HG02938 (cell line): ENCODE measurements at regions not wholly inside any gene's neighbourhood (a gene's known extent, or its start where the extent isn't known, plus 50 kb on each side); places are given as distances from the start of the nearest gene placed in this dataset.

Source experiments
- ATAC-seq: cut with Tn5 transposase; IDR thresholded peaks from one replicate; pipeline ENCODE4 v1.9.1; 2021; ENCODE audit warnings: mild to moderate bottlenecking, moderate library complexity; ENCODE audit not compliant: unreplicated experiment

- ATAC-seq, result no peak
Measured at GRCh38 chr3:25130724-25131520, 297.1 kb upstream of the RARB start.

DNA sequence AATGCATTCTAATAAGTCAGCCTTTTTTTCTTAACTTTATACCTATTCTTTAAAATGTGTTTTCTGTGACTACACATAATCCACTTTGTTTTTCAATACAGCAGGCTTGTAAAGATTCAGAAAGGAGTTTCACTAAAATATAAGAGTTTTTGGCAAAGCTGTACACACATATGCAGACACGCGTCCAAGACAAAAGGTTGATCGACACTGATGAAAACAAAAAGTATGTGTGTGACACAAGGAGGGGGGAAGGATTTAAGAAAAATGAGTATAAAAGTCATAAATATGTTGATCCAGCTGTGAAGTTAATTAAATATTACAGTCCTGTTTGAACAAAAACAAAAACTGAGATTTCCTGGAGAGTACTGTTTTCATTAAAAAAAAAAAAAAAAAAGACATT is 294.5 kb upstream of the RARB start:
- no peak for ATAC-seq

- ATAC-seq, result no peak
Measured at GRCh38 chr3:25137606-25138005, 290.5 kb upstream of the RARB start.

- ATAC-seq, result no peak
Measured at GRCh38 chr3:25139267-25139666, 288.8 kb upstream of the RARB start.

- no peak for ATAC-seq
Measured at GRCh38 chr3:25142609-25143355, 285.3 kb upstream of the RARB start.

DNA sequence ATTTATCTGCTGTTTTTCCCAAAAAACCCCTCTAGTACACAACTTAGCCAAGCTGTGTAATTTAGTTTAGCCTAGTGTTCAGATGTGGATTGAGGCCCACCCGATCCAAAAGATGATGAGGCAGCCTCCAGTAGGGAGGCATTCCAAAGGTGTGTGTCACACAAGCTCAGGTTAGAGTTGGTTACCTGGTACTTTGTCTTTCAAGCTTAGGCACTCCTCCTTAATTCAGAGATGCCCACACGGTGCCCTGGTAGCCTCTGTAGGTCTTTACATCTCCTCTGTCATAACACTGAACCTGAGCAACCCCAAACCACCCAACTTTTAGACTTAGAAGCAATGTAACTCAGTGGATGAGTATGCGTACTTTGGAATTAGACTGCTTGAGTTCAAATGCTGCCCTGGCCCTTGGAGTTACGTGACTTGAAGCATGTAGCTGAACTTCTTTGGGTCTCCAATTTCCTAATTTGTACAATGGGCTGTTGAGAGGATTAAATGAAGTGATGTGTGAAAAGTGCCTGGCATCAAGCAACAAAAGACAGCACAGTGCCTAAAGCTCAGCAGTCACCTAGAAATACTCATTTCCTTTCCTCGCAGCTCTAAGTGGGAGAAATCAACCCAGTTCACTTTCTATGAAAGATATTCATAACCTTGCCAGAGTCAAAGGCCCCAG is 284.6 kb upstream of the RARB start:
- ATAC-seq, result no peak

DNA sequence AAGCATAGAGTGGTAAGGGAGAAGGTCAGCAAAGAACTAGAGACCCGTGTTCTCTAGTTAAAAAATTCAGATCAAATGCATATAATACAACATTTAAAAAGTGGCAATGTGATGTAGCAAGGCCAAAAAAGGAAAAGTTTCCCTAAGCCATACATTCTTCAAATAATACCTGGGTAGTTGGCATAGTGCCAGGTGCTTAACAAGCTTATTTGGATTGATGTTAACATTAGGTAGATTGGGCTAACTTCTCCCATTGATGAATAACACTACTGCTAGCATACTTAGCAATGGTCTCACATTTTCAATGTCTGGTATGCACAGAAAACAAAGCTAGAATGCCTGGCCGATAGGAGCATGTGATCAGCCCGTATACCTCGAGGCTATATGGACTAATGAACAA is 283.6 kb upstream of the RARB start:
- ATAC-seq, result no peak

DNA sequence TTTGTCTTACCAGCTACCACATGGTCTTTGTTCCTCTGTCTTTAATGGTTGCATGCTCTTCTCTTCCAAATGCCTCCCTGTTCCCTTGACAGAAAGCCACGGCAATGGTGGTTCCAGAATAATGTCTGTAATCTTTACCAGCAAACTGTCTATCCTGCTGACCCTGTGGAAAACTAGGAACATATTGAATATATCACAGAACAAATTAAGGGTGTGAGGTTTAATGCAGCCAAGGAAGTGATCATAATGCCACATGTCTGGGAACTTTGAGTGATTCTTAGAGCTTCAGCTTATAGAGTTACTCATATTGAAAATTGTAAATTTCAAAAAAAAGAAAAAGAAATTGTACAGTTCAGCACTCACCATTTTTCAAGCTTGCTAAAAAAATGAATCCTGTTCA is 282.9 kb upstream of the RARB start:
- ATAC-seq, result no peak

GRCh38 chr3:25150199-25150598 is 277.9 kb upstream of the RARB start:
- no peak for ATAC-seq

DNA sequence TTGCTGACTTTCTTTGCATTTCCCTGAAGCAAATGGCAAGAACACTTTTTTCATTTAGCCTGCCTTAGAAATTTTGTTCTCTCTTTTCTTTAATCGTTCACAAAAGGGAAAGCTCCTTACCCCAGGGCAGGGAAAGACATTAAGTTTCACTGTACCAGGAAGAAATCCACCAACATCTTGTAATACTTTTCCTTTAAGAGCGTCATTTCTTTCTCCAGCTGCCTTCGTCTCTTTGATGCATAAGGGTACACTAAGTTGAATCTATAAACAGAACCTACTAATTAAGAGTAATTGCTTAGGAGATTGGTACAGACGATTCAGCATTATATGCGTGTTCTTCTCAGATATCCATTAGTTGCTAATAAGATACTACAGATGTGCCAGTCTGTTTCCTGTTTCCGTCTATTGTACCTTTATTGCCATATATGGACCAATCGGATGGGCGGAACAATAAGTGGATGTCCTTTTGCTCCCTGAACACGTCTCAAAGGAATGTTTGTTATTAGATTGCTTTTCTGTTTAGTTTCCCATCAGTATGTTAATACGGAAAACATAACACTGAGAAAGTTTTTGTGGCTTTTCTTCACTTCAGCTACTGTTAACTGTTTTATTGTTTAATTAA is 276.7 kb upstream of the RARB start:
- ATAC-seq, result no peak

GRCh38 chr3:25151903-25152295 is 276.2 kb upstream of the RARB start:
- no peak for ATAC-seq

- ATAC-seq, result no peak
Measured at GRCh38 chr3:25153136-25153535, 274.9 kb upstream of the RARB start.

GRCh38 chr3:25153561-25153960 is 274.5 kb upstream of the RARB start:
- no peak for ATAC-seq

DNA sequence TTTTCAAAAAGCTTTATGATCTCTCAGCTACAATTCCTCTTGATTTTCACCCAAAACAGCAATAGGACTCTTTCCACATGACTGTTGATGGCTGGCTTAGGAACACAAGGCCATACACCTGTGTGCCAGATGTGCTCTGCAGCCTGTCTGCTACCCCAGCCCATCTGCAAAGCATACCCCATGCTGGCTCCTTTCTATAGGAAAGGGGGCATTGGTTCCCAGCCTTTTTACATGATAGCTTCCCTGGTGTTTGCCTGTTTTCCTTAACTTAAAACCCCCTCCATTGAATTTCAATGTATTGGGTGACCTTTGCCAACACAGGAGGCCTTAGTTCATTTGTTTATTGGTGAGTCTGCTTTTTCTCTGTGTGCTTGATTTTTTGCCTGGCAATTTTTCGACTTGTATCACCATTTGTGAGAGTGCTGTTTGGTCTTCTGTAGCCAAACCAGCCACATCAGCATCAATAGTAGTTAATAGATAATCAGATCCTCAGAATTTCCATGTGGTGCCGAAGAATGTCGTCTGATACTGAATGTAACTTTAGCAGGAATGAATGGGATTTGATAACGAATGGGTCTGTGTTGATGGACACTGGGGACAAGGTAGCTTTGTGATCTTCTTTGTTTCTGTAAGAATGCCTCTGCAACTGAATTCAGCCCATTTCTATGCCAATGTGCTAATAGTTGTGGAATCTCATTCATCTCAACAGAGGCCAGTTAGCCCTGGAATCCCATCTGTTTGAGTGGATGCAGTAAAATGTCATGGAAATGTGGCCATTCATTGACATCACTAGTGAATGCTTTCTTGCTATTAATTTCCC is 272.2 kb upstream of the RARB start:
- no peak for ATAC-seq

DNA sequence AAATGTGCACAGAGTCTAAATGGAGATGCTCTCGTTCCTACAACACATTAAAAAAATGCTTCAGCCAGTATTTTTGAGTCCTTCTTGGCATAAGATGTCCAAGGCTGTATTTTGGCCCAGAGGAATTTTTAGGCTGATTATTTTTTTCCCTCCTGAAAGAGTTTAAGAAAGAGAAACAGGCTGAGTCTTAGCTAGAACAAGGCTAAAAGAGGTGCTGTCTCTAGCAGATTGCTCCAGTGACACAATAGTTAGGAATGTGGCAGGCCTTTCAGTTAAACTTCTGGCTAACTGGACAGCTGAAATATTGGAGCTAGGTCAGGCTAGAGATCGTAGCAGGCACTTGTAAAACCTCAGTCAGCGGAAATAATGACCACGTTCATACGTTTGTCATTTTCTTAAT is 271.4 kb upstream of the RARB start:
- ATAC-seq, result no peak

DNA sequence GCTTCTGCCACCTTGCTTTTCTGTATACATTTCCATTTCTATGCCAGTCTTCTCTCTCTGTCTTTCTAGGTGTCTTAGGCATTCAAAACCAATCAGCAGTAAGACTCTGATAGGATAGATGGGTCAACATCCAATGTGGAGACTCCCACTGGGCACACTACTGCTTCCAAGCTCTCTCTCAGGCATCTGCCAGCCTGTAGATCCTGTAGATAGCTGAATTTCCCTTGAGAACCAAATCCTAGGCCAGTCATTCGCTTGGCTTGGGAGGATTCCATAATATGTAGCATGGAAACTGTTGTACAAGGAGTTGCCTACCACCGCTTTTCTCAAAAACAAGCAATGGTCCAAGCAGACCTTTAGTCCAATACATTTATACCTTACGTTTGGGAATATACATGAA is 262.8 kb upstream of the RARB start:
- no peak for ATAC-seq

DNA sequence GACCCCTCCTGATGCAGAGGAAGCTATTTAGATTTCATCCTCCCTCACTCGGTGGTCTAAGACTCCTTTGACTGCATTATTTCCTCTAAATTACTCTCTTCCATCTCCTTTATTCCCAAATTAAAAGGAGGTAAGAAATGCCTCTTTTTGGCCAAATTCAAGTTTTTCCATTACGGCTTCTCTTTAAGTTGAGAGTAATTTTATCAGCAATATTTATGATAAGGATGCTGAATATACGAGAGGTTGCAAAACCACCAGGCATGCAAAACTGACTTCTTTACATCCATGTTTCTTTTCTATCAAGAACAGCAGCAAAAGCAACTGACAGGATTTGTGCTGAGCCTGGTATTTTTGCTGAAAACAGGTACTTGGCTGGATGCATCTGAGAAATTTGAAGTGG is 262.0 kb upstream of the RARB start:
- no peak for ATAC-seq

DNA sequence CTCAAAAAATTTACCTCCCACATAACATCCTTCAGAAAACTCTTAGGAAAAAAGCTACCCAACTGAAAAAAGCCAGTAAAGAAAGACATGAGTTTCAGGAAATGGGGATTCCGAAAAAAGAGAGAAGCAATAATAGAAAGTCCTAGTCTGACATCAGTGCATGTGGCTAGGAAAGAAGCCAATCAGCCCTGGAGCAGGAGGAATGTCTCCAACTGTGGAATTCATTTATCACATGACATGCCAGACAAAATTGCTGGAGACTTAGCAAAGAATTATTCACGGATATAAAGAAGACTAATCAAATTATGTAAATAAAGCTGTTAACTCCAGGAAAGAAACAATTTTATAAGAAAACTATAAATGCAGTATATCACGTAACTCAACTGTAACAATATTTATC is 258.9 kb upstream of the RARB start:
- ATAC-seq, result no peak

DNA sequence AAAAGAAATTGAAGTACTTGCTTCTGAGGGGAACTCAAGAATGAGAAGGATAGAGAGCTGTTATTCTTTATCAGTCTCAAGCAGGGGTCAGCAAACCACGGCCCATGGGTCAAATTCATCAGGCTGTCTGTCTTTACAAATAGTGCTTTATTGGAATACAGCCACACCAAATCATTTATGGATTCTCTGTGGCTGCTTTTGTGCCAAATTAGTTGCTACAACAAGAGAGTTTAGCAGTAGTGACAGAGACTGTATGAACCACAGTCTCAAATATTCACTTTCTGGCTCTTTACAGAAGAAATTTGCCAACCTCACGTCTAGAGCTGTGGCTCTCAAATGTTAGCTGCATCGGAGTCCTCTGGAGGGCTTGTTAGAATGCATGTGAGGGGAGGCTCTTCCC is 258.0 kb upstream of the RARB start:
- ATAC-seq, result no peak

GRCh38 chr3:25171118-25171807 is 256.8 kb upstream of the RARB start:
- ATAC-seq, result no peak
